HG03378 (cell line): ENCODE measurements at regions not wholly inside any gene's neighbourhood (a gene's known extent, or its start where the extent isn't known, plus 50 kb on each side); places are given as distances from the start of the nearest gene placed in this dataset.
"Not testable (repeated sequence)": the region's sequence is repeated elsewhere in the genome, so short reads cannot be mapped to it uniquely, and the experiment has no call there.

Experiments
- ATAC-seq: cut with Tn5 transposase; IDR thresholded peaks from one replicate; pipeline ENCODE4 v1.9.1; 2021; ENCODE audit warnings: mild to moderate bottlenecking, moderate library complexity; ENCODE audit not compliant: unreplicated experiment

- no peak for ATAC-seq
Observed at GRCh38 chr21:41571938-41572510, 64.1 kb upstream of the TMPRSS2 start.

DNA sequence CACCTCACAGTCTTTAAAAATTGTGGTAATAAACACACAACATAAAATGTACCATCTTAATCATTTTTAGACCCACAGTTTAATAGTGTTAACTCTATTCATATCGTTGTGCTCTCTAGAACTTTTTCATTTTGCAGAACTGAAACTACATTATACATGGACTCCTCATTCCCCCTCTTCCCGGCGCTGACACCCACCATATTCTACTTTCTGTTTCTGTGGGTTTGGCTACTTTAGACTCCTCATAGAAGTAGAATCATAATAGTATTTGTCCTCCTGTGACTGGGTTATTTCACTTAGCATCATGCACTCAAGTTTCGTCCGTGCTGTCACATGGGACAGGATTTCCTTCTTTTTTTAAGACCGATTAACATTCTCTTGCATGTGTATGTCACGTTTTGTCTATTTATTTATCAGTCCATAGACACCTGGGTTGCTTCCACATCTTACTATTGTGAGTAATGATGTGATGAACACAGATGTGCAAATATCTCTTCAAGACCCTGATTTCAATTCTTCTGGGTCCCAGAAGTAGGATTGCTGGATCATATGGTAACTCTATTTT, 62.9 kb upstream of the TMPRSS2 start:
- peak; percentile 95 for ATAC-seq

GRCh38 chr21:41568606-41569385, 60.8 kb upstream of the TMPRSS2 start:
- ATAC-seq = no peak

- no peak for ATAC-seq
Observed at GRCh38 chr21:41567901-41568510, 60.0 kb upstream of the TMPRSS2 start.

- not testable (repeated sequence) for ATAC-seq
Observed at GRCh38 chr21:41567237-41567636, 59.3 kb upstream of the TMPRSS2 start.

DNA sequence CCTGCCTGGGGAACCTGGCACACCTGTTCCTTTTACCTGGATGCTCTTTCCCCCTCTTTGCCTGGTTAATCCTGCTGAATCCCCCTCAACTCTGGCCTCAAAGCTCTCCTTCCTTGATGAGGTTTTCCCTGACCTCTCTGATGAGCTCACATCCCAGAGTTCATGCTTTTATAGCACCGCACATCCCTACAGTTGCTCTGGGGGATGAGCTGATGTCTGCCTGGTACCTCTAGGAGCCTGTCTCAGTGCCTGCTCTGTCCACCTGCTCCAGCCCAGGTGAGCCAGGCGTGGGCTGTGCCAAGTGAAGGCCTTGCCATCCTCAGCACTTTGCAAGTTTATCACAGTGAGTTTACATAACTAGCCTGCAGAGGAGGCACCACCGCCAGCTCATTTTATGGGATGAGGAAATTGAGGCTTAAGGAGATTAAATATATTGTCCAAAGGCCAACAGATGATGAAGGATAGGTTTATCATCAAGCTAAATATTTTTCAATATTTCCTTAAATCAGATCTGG, 58.6 kb upstream of the TMPRSS2 start:
- no peak for ATAC-seq

DNA sequence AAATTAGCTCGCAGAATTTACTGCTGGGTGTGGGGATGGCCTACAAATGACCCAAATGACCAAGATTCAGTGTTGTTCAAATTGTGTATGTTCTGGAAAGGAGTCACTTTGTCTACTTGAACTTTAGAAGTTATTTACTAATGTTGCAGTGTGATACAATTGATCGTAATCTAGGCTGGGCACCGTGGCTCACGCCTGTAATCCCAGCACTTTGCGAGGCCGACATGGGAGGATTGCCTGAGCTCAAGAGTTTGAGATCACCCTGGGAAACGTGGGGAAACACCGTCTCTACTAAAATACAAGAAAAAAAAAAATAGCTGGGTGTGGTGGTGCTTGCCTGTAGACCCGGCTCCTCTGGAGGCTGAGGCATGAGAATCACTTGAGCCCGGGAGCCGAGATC, 57.6 kb upstream of the TMPRSS2 start:
- no peak for ATAC-seq

DNA sequence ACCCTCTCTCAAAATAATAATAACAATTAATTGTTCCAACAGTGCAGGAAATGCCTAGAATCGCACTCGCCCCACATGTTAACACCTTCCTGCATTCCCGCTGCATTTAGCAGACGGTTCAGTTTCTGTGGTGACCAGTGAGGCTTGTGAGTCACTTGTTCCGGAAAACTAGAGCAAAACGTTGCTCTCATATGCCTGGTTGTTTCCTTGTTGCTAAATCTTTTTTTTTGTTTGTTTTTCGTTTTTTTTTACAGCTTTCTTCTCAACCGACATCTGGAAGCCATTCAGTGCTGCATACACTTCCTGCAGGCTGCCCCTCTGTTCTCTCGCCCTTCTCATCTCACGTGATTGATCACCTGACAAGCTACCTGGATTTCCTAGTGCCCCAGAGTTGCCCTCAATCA, 56.9 kb upstream of the TMPRSS2 start:
- no peak for ATAC-seq

- ATAC-seq = no peak
Observed at GRCh38 chr21:41562101-41563000, 54.4 kb upstream of the TMPRSS2 start.

GRCh38 chr21:41561701-41562100, 53.7 kb upstream of the TMPRSS2 start:
- no peak for ATAC-seq

DNA sequence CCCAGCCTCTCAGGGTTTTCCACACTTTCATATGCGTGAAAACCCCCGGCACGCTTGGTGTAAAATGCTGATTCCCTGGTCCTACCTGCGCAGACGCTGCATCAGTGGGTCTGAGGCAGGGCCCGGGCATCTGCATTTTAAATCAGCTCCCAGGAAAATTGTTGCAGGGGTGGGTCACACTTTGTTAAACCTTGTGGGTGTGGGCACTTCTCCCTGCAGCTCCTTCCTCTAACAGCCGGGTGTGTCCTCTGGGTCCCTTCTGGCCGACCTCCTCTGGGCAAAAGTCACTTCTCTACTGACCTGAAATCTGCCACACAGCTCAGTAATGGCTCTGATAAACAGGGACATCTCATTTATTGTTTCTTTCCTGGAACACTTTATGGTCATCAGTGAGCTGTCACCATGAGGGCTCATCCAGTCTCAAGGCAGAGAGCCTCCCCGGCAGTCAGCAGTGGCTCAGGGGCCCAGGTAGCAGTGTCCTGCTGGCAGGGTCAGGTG, 52.8 kb upstream of the TMPRSS2 start:
- ATAC-seq = no peak

DNA sequence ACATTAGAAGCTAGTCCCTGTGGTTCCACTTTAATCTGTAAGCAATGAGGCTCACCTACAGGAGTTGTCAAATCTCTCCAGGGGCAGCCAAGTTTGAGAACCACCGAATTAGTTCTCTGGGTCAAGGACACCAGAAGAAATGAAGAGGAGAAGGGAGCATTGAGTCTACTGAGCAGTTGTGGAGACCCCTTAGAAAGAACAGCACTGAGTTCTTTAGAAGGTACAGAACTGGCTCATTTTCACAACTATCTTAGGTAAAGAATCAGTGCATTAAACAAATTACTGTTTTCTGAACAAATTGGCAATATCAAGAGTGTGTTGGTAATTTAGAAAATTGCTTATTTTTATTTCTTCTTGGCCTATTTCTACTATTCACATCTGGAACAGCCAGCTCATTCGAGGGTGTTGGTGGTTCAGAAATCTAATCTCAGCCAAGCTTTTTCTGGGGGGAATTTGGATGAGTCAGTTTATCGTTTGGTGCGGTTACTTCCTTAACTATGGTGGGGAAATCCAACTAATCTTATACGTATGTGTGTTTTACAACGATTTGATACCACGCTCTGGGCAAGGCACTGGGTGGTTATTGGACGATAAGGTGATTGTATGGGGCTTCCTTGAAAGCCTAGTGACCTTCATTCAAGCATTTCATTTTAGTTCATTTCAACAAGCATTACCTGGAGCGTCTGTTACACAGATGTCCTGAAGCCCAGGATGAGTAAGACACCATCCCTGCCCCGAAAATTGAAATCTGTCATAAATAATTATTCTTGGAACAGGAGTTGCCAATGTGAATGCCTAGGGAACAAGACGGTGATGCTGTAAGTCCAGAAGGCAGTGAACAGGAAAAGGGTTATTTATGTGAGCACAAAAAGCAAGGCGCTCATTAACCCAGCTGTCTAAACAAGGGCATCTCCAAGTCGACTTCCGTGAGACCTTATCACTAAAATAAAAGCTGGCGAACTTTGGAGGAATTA, 52.0 kb upstream of the TMPRSS2 start:
- no peak for ATAC-seq

DNA sequence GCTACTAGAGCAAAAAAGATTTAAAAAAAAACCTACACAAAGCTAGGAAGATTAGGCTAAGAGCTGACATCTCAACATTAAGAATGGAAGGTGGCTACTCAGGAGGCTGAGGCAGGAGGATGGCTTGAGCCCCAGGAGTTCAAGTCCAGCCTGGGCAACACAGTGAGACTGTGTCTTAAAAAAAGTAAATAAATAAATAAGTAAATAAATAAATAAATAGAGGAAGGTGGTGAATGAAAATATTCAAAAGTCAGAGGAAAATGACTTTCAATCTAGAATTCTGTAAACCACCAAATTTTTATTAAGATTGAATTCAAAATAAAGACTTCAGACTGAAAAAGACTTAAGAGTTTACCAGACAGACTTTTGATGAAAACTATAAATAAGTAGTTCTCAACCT, 50.9 kb upstream of the TMPRSS2 start:
- no peak for ATAC-seq

- no peak for ATAC-seq
Observed at GRCh38 chr21:41557884-41558283, 49.9 kb upstream of the TMPRSS2 start.
